Activated B cell treated with CpG ODN at 0.5 μM for 24 hours (primary cell): ENCODE measurements at regions not wholly inside any gene's neighbourhood (a gene's known extent, or its start where the extent isn't known, plus 50 kb on each side); places are given as distances from the start of the nearest gene placed in this dataset.

Source experiments
- ATAC-seq: fragments of 200-7000 bp; cut with Tn5 transposase; one replicate; pipeline ENCODE4 v1.10.0; 2021; ENCODE audit warnings: low read depth, mild to moderate bottlenecking, moderate library complexity
- CTCF ChIA-PET: fragments of 350-600 bp; sonication (Branson Sonifier 250); formaldehyde crosslinking; loops from one replicate; lab custom pipeline; 2021; ENCODE audit warnings: antibody characterized with exemption; lab: Charles Lee
- POLR2A ChIA-PET: fragments of 350-600 bp; sonication (Branson Sonifier 250); formaldehyde crosslinking; loops from one replicate; lab custom pipeline; 2021; ENCODE audit warnings: antibody characterized with exemption; lab: Charles Lee
- DNase-seq: peaks from one replicate; pipeline ENCODE4 v3.0.0; 2022
- H3K27ac Mint-ChIP-seq: one replicate; pipeline ENCODE4 v1.8.0; 2020; ENCODE audit warnings: mixed read lengths
- H3K27me3 Mint-ChIP-seq: one replicate; pipeline ENCODE4 v1.8.0; 2021; ENCODE audit warnings: mixed read lengths
- H3K36me3 Mint-ChIP-seq: one replicate; pipeline ENCODE4 v1.8.0; 2021; ENCODE audit warnings: low read depth, mixed read lengths
- H3K4me1 Mint-ChIP-seq: one replicate; pipeline ENCODE4 v1.8.0; 2021; ENCODE audit warnings: mixed read lengths
- H3K4me3 Mint-ChIP-seq: one replicate; pipeline ENCODE4 v1.8.0; 2020; ENCODE audit warnings: mild to moderate bottlenecking, mixed read lengths
- H3K9me3 Mint-ChIP-seq: one replicate; pipeline ENCODE4 v1.8.0; 2020; ENCODE audit warnings: mixed read lengths
- CTCF ChIP-seq: fragments of 200-600 bp; IDR thresholded peaks from one replicate; pipeline ENCODE4 v1.8.0; 2022; ENCODE audit warnings: antibody characterized with exemption, mild to moderate bottlenecking
- intact Hi-C: fragments of 100-400 bp; cut with micrococcal nuclease; formaldehyde crosslinking; loops from one replicate; pipeline ENCODE4 v1.15.1; 2024

GRCh38 chr10:10792681-10793080 lies 225.0 kb upstream of the CELF2 start:
- H3K4me1 Mint-ChIP-seq = no peaks in the 10 kb centered on the region
- POLR2A ChIA-PET = no interaction called here
- CTCF ChIA-PET = no interaction called here
- peaks cover 17% of the 10 kb centered on the region for H3K27me3 Mint-ChIP-seq
- no peak overlapping the region for H3K27ac Mint-ChIP-seq
- H3K9me3 Mint-ChIP-seq = no peaks in the 10 kb centered on the region
- no peak for TF ChIP-seq CTCF
- H3K36me3 Mint-ChIP-seq = no peaks in the 10 kb centered on the region
- intact Hi-C loops = no loop called here
- DNase-seq (no peak), ATAC-seq (no peak)
- H3K4me3 Mint-ChIP-seq = no peak overlapping the region

- Mint-ChIP-seq H3K36me3 (no peaks in the 10 kb centered on the region), H3K27me3 (peaks cover 20% of the 10 kb centered on the region), H3K27ac (no peak overlapping the region), H3K4me1 (no peaks in the 10 kb centered on the region), H3K4me3 (no peak overlapping the region), H3K9me3 (no peaks in the 10 kb centered on the region)
- no peak for TF ChIP-seq CTCF
- intact Hi-C loops = no loop called here
- ATAC-seq (no peak), DNase-seq (no peak)
- ChIA-PET POLR2A (no interaction called here), CTCF (no interaction called here)
Observed at GRCh38 chr10:10794046-10794445, 223.6 kb upstream of the CELF2 start.

- ChIA-PET POLR2A (no interaction called here), CTCF (no interaction called here)
- H3K4me1 Mint-ChIP-seq = no peaks in the 10 kb centered on the region
- DNase-seq (no peak), ATAC-seq (no peak)
- peaks cover 20% of the 10 kb centered on the region for H3K27me3 Mint-ChIP-seq
- no peak for TF ChIP-seq CTCF
- H3K27ac Mint-ChIP-seq = no peak overlapping the region
- no peaks in the 10 kb centered on the region for H3K9me3 Mint-ChIP-seq
- H3K36me3 Mint-ChIP-seq = no peaks in the 10 kb centered on the region
- no peak overlapping the region for H3K4me3 Mint-ChIP-seq
- intact Hi-C loops = no loop called here
Observed at GRCh38 chr10:10794791-10795191, 222.9 kb upstream of the CELF2 start.

GRCh38 chr10:10796061-10796773 lies 221.5 kb upstream of the CELF2 start:
- ChIA-PET POLR2A (no interaction called here), CTCF (no interaction called here)
- intact Hi-C loops = no loop called here
- Mint-ChIP-seq H3K36me3 (no peaks in the 10 kb centered on the region), H3K4me1 (no peaks in the 10 kb centered on the region), H3K27me3 (peaks cover 18% of the 10 kb centered on the region), H3K9me3 (no peaks in the 10 kb centered on the region), H3K4me3 (no peak overlapping the region), H3K27ac (no peak overlapping the region)
- no peak for DNase-seq
- no peak for ATAC-seq
- TF ChIP-seq CTCF = no peak

- intact Hi-C loops = no loop called here
- H3K27me3 Mint-ChIP-seq = peaks cover 18% of the 10 kb centered on the region
- peaks cover 1% of the 10 kb centered on the region for H3K9me3 Mint-ChIP-seq
- POLR2A ChIA-PET = interaction anchor here (0.7 kb wide), 1 partner anchor 308 kb away, joined by 3 read pairs; no protein-coding TSS in a partner anchor
- DNase-seq = no peak
- ATAC-seq = no peak
- H3K4me3 Mint-ChIP-seq = no peak overlapping the region
- CTCF ChIA-PET = no interaction called here
- no peak overlapping the region for H3K27ac Mint-ChIP-seq
- H3K4me1 Mint-ChIP-seq = no peaks in the 10 kb centered on the region
- TF ChIP-seq CTCF = no peak
- no peaks in the 10 kb centered on the region for H3K36me3 Mint-ChIP-seq
Observed at GRCh38 chr10:10796774-10797415, 220.8 kb upstream of the CELF2 start.
